H9 (cell line): ENCODE measurements at regions not wholly inside any gene's neighbourhood (a gene's known extent, or its start where the extent isn't known, plus 50 kb on each side); places are given as distances from the start of the nearest gene placed in this dataset.

Experiments used
- DNase-seq: peaks from one replicate; pipeline ENCODE4 v3.0.0-alpha.2; 2017
- H2AFZ ChIP-seq: one replicate; pipeline ENCODE4 v1.6.1; 2013; ENCODE audit warnings: mild to moderate bottlenecking, low read length, control low read depth, moderate library complexity
- H2AK5ac ChIP-seq: 2 replicates; pipeline ENCODE4 v1.6.1; 2013; ENCODE audit warnings: low read length, control low read depth, mixed read lengths; ENCODE audit not compliant: insufficient read length
- H2BK120ac ChIP-seq: one replicate; pipeline ENCODE4 v1.6.1; 2013; ENCODE audit warnings: low read depth, mild to moderate bottlenecking, low read length, control low read depth, inconsistent platforms; ENCODE audit not compliant: poor library complexity, severe bottlenecking
- H2BK12ac ChIP-seq: 2 replicates; pipeline ENCODE4 v1.6.1; 2013; ENCODE audit warnings: low read length, control low read depth, mixed read lengths, low read depth; ENCODE audit not compliant: insufficient read length
- H2BK15ac ChIP-seq: 2 replicates; pipeline ENCODE4 v1.6.1; 2013; ENCODE audit warnings: low read depth, low read length, control low read depth
- H2BK20ac ChIP-seq: one replicate; pipeline ENCODE4 v1.6.1; 2013; ENCODE audit warnings: low read depth, mild to moderate bottlenecking, low read length, control low read depth, inconsistent platforms; ENCODE audit not compliant: poor library complexity, severe bottlenecking
- H2BK5ac ChIP-seq: 2 replicates; pipeline ENCODE4 v1.6.1; 2013; ENCODE audit warnings: low read length, control low read depth, mixed read lengths; ENCODE audit not compliant: insufficient read length
- H3K14ac ChIP-seq: 2 replicates; pipeline ENCODE4 v1.6.1; 2013; ENCODE audit warnings: low read length, control low read depth; ENCODE audit not compliant: insufficient read depth
- H3K18ac ChIP-seq: 2 replicates; pipeline ENCODE4 v1.6.1; 2013; ENCODE audit warnings: low read depth, mild to moderate bottlenecking, mixed read lengths, low read length, control low read depth; ENCODE audit not compliant: insufficient read length
- H3K23ac ChIP-seq: 2 replicates; pipeline ENCODE4 v1.6.1; 2013; ENCODE audit warnings: low read length, control low read depth, mixed read lengths, low read depth; ENCODE audit not compliant: insufficient read length
- H3K23me2 ChIP-seq: 2 replicates; pipeline ENCODE4 v1.6.1; 2013; ENCODE audit warnings: low read depth, mild to moderate bottlenecking, mixed read lengths, low read length, control low read depth; ENCODE audit not compliant: insufficient read length, poor library complexity, severe bottlenecking
- H3K27ac ChIP-seq: 2 replicates; pipeline ENCODE4 v1.5.1; 2013; ENCODE audit warnings: low read length, control low read depth, mixed read lengths, low read depth; ENCODE audit not compliant: insufficient read length
- H3K27me3 ChIP-seq: 2 replicates; pipeline ENCODE4 v1.6.1; 2013; ENCODE audit warnings: low read length, control low read depth, inconsistent platforms; ENCODE audit not compliant: insufficient read depth
- H3K4ac ChIP-seq: 2 replicates; pipeline ENCODE4 v1.6.1; 2013; ENCODE audit warnings: low read depth, mild to moderate bottlenecking, control low read depth, inconsistent platforms, low read length, moderate library complexity
- H3K4me1 ChIP-seq: 2 replicates; pipeline ENCODE4 v1.6.1; 2013; ENCODE audit warnings: low read length, control low read depth, inconsistent platforms; ENCODE audit not compliant: insufficient read depth
- H3K4me2 ChIP-seq: 2 replicates; pipeline ENCODE4 v1.6.1; 2013; ENCODE audit warnings: low read length, control low read depth, mixed read lengths; ENCODE audit not compliant: insufficient read length, insufficient read depth
- H3K56ac ChIP-seq: 2 replicates; pipeline ENCODE4 v1.6.1; 2013; ENCODE audit warnings: low read depth, mild to moderate bottlenecking, mixed read lengths, low read length, control low read depth; ENCODE audit not compliant: insufficient read length
- H3K79me1 ChIP-seq: 2 replicates; pipeline ENCODE4 v1.6.1; 2013; ENCODE audit warnings: low read depth, mild to moderate bottlenecking, moderate library complexity, low read length, control low read depth, inconsistent platforms; ENCODE audit not compliant: insufficient read depth, poor library complexity, severe bottlenecking
- H3K79me2 ChIP-seq: 2 replicates; pipeline ENCODE4 v1.6.1; 2013; ENCODE audit warnings: low read length, control low read depth, inconsistent platforms; ENCODE audit not compliant: insufficient read depth
- H3K9ac ChIP-seq: 2 replicates; pipeline ENCODE4 v1.6.1; 2013; ENCODE audit warnings: low read length, control low read depth, mixed read lengths; ENCODE audit not compliant: insufficient read length; ENCODE audit errors: extremely low read depth
- H3K9me3 ChIP-seq: one replicate; pipeline ENCODE4 v1.6.1; 2013; ENCODE audit warnings: low read depth, low read length, inconsistent platforms; ENCODE audit not compliant: control insufficient read depth
- H3T11ph ChIP-seq: one replicate; pipeline ENCODE4 v1.6.1; 2013; ENCODE audit warnings: mild to moderate bottlenecking, low read length, control low read depth, inconsistent platforms
- H4K20me1 ChIP-seq: one replicate; pipeline ENCODE4 v1.6.1; 2013; ENCODE audit not compliant: control insufficient read depth, insufficient read length, insufficient read depth
- H4K5ac ChIP-seq: 2 replicates; pipeline ENCODE4 v1.6.1; 2013; ENCODE audit warnings: low read depth, mild to moderate bottlenecking, mixed read lengths, low read length, control low read depth; ENCODE audit not compliant: insufficient read length
- H4K8ac ChIP-seq: replicated peaks from 2 replicates; pipeline ENCODE4 v1.6.1; 2013; ENCODE audit warnings: low read length, control low read depth, mixed read lengths, low read depth; ENCODE audit not compliant: insufficient read length
- H4K91ac ChIP-seq: 2 replicates; pipeline ENCODE4 v1.6.1; 2013; ENCODE audit warnings: low read depth, mild to moderate bottlenecking, moderate library complexity, mixed read lengths, low read length, control low read depth; ENCODE audit not compliant: insufficient read length
- H3K27ac Mint-ChIP-seq, 3 experiments: 2 replicates in 2 of 3; 3 replicates in 1 of 3; pipeline ENCODE4 v1.8.0; 2020 to 2021; ENCODE audit warnings: mixed read lengths in 3 of 3, mild to moderate bottlenecking in 1 of 3, moderate library complexity in 1 of 3
- H3K27me3 Mint-ChIP-seq: 2 replicates; pipeline ENCODE4 v1.8.0; 2021; ENCODE audit warnings: low read depth, mild to moderate bottlenecking, moderate library complexity, mixed read lengths
- H3K36me3 Mint-ChIP-seq, 3 experiments: 2 replicates in 2 of 3; 3 replicates in 1 of 3; pipeline ENCODE4 v1.8.0; 2020 to 2021; ENCODE audit warnings: low read depth in 3 of 3, mixed read lengths in 3 of 3; ENCODE audit not compliant: insufficient read depth in 1 of 3
- H3K4me1 Mint-ChIP-seq, 2 experiments: 2 replicates each; pipeline ENCODE4 v1.8.0; 2020; ENCODE audit warnings: mixed read lengths in 2 of 2
- H3K4me3 Mint-ChIP-seq, 2 experiments: 2 replicates in 1 of 2; 3 replicates in 1 of 2; pipeline ENCODE4 v1.8.0; 2020 to 2021; ENCODE audit warnings: mild to moderate bottlenecking in 2 of 2, mixed read lengths in 2 of 2, moderate library complexity in 1 of 2
- H3K9me3 Mint-ChIP-seq, 2 experiments: 2 replicates in 1 of 2; 3 replicates in 1 of 2; pipeline ENCODE4 v1.8.0; 2020; ENCODE audit warnings: mild to moderate bottlenecking in 2 of 2, mixed read lengths in 2 of 2, moderate library complexity in 1 of 2
- WGBS: extraction: QIAGEN DNeasy Blood & Tissue Kit; methylation state at CpG from one replicate; pipeline ENCODE4 v1.1.7; 2013; ENCODE audit warnings: missing lambda C conversion rate, low lambda C conversion rate, mixed read lengths; ENCODE audit not compliant: insufficient read length; ENCODE audit errors: extremely low coverage; 5-methylcytosine and 5-hydroxymethylcytosine counted together
- TF ChIP-seq, protein P1 (sequence below): fragments of 200-600 bp; sonication (generic); conservative IDR thresholded peaks from 3 replicates; pipeline ENCODE4 v1.8.0; 2021; ENCODE audit warnings: antibody characterized with exemption, mild to moderate bottlenecking

DNA sequence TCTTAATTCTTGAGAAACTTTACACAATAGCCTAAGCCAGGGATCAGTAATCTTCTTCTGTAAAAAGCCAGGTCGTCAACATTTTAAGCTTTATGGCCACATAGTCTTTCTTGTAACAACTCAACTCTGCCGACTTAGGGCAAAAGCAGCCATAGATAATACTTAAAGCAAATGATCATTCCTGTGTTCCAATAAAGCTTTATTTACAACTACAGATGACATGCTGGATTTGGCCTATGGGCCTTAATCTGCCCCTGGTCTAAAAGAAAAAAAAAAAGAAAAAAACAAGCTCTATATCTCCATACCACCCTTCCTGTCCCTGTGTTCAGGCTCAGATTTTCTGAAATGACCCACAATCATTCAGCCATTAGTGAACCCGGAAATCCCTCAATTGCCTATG is 220.3 kb downstream of the ENC1 start:
- no peaks in the 10 kb centered on the region for H3K4me1 ChIP-seq
- no peak overlapping the region for H3K18ac ChIP-seq
- H2BK15ac ChIP-seq = no peak overlapping the region
- H3K79me1 ChIP-seq = no peaks in the 10 kb centered on the region
- H3K56ac ChIP-seq = no peak overlapping the region
- no peak for DNase-seq
- Mint-ChIP-seq H3K4me1 (peaks cover 0 to 3% of the 10 kb centered on the region in 2 experiments; a peak in 1 of 4 replicates), H3K27me3 (peaks cover 2% of the 10 kb centered on the region), H3K36me3 (no peaks in the 10 kb centered on the region; a peak in 1 of 7 replicates), H3K4me3 (no peak overlapping the region), H3K9me3 (no peaks in the 10 kb centered on the region; a peak in 1 of 5 replicates), H3K27ac (no peak overlapping the region)
- H3K23ac ChIP-seq = no peak overlapping the region
- H3K9me3 ChIP-seq = no peaks in the 10 kb centered on the region
- WGBS = no CpG with 5 or more reads among the region's 3 CpGs
- no peak overlapping the region for H3K9ac ChIP-seq
- no peak overlapping the region for H2AFZ ChIP-seq
- H4K8ac ChIP-seq = no peak overlapping the region
- H2BK5ac ChIP-seq = no peak overlapping the region
- no peaks in the 10 kb centered on the region for H3K23me2 ChIP-seq
- H2BK20ac ChIP-seq = no peak overlapping the region
- no peaks in the 10 kb centered on the region for H3K79me2 ChIP-seq
- no peak overlapping the region for H2BK120ac ChIP-seq
- H3K4me2 ChIP-seq = no peak overlapping the region
- H3K14ac ChIP-seq = no peak overlapping the region
- H2BK12ac ChIP-seq = no peak overlapping the region
- no peak overlapping the region for H3K27ac ChIP-seq
- no peaks in the 10 kb centered on the region for H3K27me3 ChIP-seq
- TF ChIP-seq, protein P1, sequence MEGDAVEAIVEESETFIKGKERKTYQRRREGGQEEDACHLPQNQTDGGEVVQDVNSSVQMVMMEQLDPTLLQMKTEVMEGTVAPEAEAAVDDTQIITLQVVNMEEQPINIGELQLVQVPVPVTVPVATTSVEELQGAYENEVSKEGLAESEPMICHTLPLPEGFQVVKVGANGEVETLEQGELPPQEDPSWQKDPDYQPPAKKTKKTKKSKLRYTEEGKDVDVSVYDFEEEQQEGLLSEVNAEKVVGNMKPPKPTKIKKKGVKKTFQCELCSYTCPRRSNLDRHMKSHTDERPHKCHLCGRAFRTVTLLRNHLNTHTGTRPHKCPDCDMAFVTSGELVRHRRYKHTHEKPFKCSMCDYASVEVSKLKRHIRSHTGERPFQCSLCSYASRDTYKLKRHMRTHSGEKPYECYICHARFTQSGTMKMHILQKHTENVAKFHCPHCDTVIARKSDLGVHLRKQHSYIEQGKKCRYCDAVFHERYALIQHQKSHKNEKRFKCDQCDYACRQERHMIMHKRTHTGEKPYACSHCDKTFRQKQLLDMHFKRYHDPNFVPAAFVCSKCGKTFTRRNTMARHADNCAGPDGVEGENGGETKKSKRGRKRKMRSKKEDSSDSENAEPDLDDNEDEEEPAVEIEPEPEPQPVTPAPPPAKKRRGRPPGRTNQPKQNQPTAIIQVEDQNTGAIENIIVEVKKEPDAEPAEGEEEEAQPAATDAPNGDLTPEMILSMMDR = no peak
- no peak overlapping the region for H3T11ph ChIP-seq
- no peak overlapping the region for H2AK5ac ChIP-seq
- no peak overlapping the region for H3K4ac ChIP-seq
- no peak overlapping the region for H4K91ac ChIP-seq
- no peak overlapping the region for H4K5ac ChIP-seq
- no peaks in the 10 kb centered on the region for H4K20me1 ChIP-seq
